ENCODE measurements at regions not wholly inside any gene's neighbourhood (a gene's known extent, or its start where the extent isn't known, plus 50 kb on each side); places are given as distances from the start of the nearest gene placed in this dataset.

DNA sequence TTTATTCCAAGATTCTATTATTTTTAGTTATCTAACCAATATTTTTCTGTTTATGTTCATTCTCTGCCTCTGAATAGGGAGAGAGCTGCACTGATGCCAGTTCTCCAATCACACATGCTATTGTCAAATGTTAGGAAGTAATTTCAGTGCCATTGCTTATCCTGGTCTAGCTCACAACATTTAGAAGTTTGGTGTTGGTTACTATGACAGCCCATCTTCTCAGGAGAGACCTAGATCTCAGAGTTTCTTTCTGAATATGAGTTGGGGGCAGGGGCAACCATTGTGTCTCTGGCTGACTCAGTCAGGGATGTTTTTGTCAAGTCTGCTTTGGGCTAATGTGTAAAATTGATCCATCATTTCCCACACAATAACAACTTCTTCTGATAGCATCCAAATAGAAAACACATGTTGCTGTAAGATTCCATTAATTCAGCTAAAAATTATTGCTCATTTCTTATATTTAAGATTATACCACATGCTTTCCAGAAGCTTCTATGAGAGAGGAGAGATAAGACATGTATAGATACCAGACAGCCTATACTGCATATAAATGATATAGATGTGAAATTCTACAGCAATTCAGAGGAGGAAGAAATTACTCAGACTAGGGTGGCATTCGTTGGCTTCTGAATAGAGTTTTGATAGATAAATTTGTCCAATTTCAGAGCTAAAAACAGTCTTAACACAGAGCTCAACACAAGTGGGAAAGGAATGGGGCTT is 64.8 kb downstream of the DACT1 start:
- Histone ChIP-seq H4K20me1 (ENCODE audit: control insufficient read depth, extremely low read depth, insufficient read depth, low read length) (no peaks in the 10 kb centered on the region), H3K4me2 (ENCODE audit: control insufficient read depth, extremely low read depth, insufficient read depth, low read depth, low read length) (no peak overlapping the region), H3K9ac (ENCODE audit: control insufficient read depth, extremely low read depth, insufficient read depth, low read length) (no peak overlapping the region), H3K27me3 (ENCODE audit: control insufficient read depth, extremely low read depth, insufficient read depth, low read length) (peaks cover 20% of the 10 kb centered on the region), H3K4me1 (ENCODE audit: control insufficient read depth, extremely low read depth, insufficient read depth, low read length) (no peaks in the 10 kb centered on the region), H2AFZ (ENCODE audit: control insufficient read depth, low read length) (no peak overlapping the region), H3K36me3 (ENCODE audit: control insufficient read depth in 2 of 2, extremely low read depth in 1 of 2, insufficient read depth in 2 of 2, low read length in 2 of 2) (no peaks in the 10 kb centered on the region), H3K9me3 (ENCODE audit: control insufficient read depth, low read depth, low read length) (no peaks in the 10 kb centered on the region), H3K79me2 (ENCODE audit: control insufficient read depth, insufficient read depth, low read length) (no peaks in the 10 kb centered on the region), H3K27ac (ENCODE audit: control insufficient read depth, insufficient read depth, low read length) (no peak overlapping the region), H3K4me3 (ENCODE audit: control insufficient read depth in 2 of 3, extremely low read depth in 1 of 3, insufficient read depth in 2 of 3, low read depth in 1 of 3, low read length in 3 of 3) (no peak overlapping the region), H3K9me1 (ENCODE audit: control insufficient read depth, extremely low read depth, insufficient read depth, low read length) (no peaks in the 10 kb centered on the region)
- dilution Hi-C loops (cut with MboI; ENCODE audit: extremely low pct_ligation_motif_present, low sequenced_read_pairs), result no loop called here
- DNase-seq (ENCODE audit: low read depth, low spot score), result no peak
- TF ChIP-seq, protein P1, sequence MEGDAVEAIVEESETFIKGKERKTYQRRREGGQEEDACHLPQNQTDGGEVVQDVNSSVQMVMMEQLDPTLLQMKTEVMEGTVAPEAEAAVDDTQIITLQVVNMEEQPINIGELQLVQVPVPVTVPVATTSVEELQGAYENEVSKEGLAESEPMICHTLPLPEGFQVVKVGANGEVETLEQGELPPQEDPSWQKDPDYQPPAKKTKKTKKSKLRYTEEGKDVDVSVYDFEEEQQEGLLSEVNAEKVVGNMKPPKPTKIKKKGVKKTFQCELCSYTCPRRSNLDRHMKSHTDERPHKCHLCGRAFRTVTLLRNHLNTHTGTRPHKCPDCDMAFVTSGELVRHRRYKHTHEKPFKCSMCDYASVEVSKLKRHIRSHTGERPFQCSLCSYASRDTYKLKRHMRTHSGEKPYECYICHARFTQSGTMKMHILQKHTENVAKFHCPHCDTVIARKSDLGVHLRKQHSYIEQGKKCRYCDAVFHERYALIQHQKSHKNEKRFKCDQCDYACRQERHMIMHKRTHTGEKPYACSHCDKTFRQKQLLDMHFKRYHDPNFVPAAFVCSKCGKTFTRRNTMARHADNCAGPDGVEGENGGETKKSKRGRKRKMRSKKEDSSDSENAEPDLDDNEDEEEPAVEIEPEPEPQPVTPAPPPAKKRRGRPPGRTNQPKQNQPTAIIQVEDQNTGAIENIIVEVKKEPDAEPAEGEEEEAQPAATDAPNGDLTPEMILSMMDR (optimal IDR thresholded peaks at IDR 0.05 in 1 of 3, IDR thresholded peaks at IDR 0.05 in 1 of 3, conservative IDR thresholded peaks at IDR 0.05 in 1 of 3; ENCODE audit: extremely low read depth in 1 of 3, insufficient read depth in 2 of 3, low read length in 3 of 3), result no peak
- no peak for TF ChIP-seq EZH2 (IDR thresholded peaks at IDR 0.05; ENCODE audit: low read length)
- FAIRE-seq, result no peak

DNA sequence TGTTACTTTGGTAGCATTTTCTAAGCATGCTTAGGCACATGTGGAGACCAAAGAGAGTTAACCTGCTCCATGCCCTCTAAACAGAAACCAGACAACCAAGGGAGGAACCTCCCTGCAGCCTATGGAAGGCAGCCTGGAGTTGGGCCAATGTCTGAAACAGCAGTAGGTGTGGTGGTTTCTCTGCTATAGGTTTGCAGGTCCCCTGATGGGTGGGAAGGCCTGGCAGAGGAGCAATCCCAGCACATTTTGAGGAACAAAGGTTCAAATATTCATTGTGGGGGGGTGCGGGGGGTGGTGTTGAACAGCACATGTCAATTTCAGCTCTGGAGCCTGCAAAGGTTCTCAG is 65.4 kb downstream of the DACT1 start:
- Histone ChIP-seq H3K4me3 (ENCODE audit: control insufficient read depth in 2 of 3, extremely low read depth in 1 of 3, insufficient read depth in 2 of 3, low read depth in 1 of 3, low read length in 3 of 3) (no peak overlapping the region), H3K9me3 (ENCODE audit: control insufficient read depth, low read depth, low read length) (no peaks in the 10 kb centered on the region), H3K9me1 (ENCODE audit: control insufficient read depth, extremely low read depth, insufficient read depth, low read length) (no peaks in the 10 kb centered on the region), H4K20me1 (ENCODE audit: control insufficient read depth, extremely low read depth, insufficient read depth, low read length) (no peaks in the 10 kb centered on the region), H3K36me3 (ENCODE audit: control insufficient read depth in 2 of 2, extremely low read depth in 1 of 2, insufficient read depth in 2 of 2, low read length in 2 of 2) (no peaks in the 10 kb centered on the region), H3K27me3 (ENCODE audit: control insufficient read depth, extremely low read depth, insufficient read depth, low read length) (peaks cover 16% of the 10 kb centered on the region), H3K27ac (ENCODE audit: control insufficient read depth, insufficient read depth, low read length) (no peak overlapping the region), H3K4me2 (ENCODE audit: control insufficient read depth, extremely low read depth, insufficient read depth, low read depth, low read length) (no peak overlapping the region), H3K4me1 (ENCODE audit: control insufficient read depth, extremely low read depth, insufficient read depth, low read length) (no peaks in the 10 kb centered on the region), H2AFZ (ENCODE audit: control insufficient read depth, low read length) (no peak overlapping the region), H3K79me2 (ENCODE audit: control insufficient read depth, insufficient read depth, low read length) (no peaks in the 10 kb centered on the region), H3K9ac (ENCODE audit: control insufficient read depth, extremely low read depth, insufficient read depth, low read length) (no peak overlapping the region)
- no peak for TF ChIP-seq EZH2 (IDR thresholded peaks at IDR 0.05; ENCODE audit: low read length)
- FAIRE-seq (no peak), DNase-seq (ENCODE audit: low read depth, low spot score) (no peak)
- dilution Hi-C loops (cut with MboI; ENCODE audit: extremely low pct_ligation_motif_present, low sequenced_read_pairs), result no loop called here

DNA sequence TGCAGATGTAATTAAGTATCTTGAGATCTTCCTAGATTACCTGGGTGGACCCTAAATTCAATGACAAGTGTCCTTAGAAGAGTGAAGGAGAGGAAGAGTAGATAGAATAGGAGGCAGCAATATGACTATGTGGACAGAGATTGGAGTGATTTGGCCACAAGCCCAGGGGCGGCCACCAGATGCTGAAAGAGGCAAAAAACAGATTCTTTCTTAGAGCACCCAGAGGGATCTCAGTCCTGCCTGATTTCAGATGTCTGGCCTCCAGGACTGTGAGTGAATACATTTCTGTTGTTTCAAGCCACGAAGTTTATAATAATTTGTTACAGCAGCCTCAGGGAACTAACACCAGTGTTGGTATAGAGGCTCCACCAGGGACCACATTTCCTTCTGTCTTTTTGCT is 67.3 kb downstream of the DACT1 start:
- no peak overlapping the region for H3K9ac ChIP-seq (ENCODE audit: control insufficient read depth, extremely low read depth, insufficient read depth, low read length)
- H3K9me3 ChIP-seq (ENCODE audit: control insufficient read depth, low read depth, low read length), result no peaks in the 10 kb centered on the region
- H3K9me1 ChIP-seq (ENCODE audit: control insufficient read depth, extremely low read depth, insufficient read depth, low read length), result no peaks in the 10 kb centered on the region
- no peak overlapping the region for H2AFZ ChIP-seq (ENCODE audit: control insufficient read depth, low read length)
- FAIRE-seq (no peak), DNase-seq (ENCODE audit: low read depth, low spot score) (no peak)
- no peaks in the 10 kb centered on the region for H3K79me2 ChIP-seq (ENCODE audit: control insufficient read depth, insufficient read depth, low read length)
- dilution Hi-C loops (cut with MboI; ENCODE audit: extremely low pct_ligation_motif_present, low sequenced_read_pairs), result no loop called here
- H3K4me1 ChIP-seq (ENCODE audit: control insufficient read depth, extremely low read depth, insufficient read depth, low read length), result no peaks in the 10 kb centered on the region
- no peaks in the 10 kb centered on the region for H4K20me1 ChIP-seq (ENCODE audit: control insufficient read depth, extremely low read depth, insufficient read depth, low read length)
- no peak overlapping the region for H3K4me2 ChIP-seq (ENCODE audit: control insufficient read depth, extremely low read depth, insufficient read depth, low read depth, low read length)
- H3K4me3 ChIP-seq (ENCODE audit: control insufficient read depth in 2 of 3, extremely low read depth in 1 of 3, insufficient read depth in 2 of 3, low read depth in 1 of 3, low read length in 3 of 3), result no peak overlapping the region
- H3K27ac ChIP-seq (ENCODE audit: control insufficient read depth, insufficient read depth, low read length), result no peak overlapping the region
- peaks cover 24% of the 10 kb centered on the region for H3K27me3 ChIP-seq (ENCODE audit: control insufficient read depth, extremely low read depth, insufficient read depth, low read length)
- H3K36me3 ChIP-seq (ENCODE audit: control insufficient read depth in 2 of 2, extremely low read depth in 1 of 2, insufficient read depth in 2 of 2, low read length in 2 of 2), result no peaks in the 10 kb centered on the region
- no peak for TF ChIP-seq EZH2 (IDR thresholded peaks at IDR 0.05; ENCODE audit: low read length)
- TF ChIP-seq, protein P1 (optimal IDR thresholded peaks at IDR 0.05 in 1 of 3, IDR thresholded peaks at IDR 0.05 in 1 of 3, conservative IDR thresholded peaks at IDR 0.05 in 1 of 3; ENCODE audit: extremely low read depth in 1 of 3, insufficient read depth in 2 of 3, low read length in 3 of 3), result no peak

Measured in keratinocyte (primary cell).